MM.1S (cell line): ENCODE measurements at regions not wholly inside any gene's neighbourhood (a gene's known extent, or its start where the extent isn't known, plus 50 kb on each side); places are given as distances from the start of the nearest gene placed in this dataset.

Source experiments
- DNase-seq: peaks from one replicate; pipeline ENCODE4 v3.0.0-alpha.2; 2015
- H2AFZ ChIP-seq: fragments of 300-600 bp; sonication (generic); 2 replicates; pipeline ENCODE4 v1.6.0; 2016; ENCODE audit warnings: antibody characterized with exemption, low read length
- H3F3A ChIP-seq: fragments of 300-600 bp; sonication (generic); 2 replicates; pipeline ENCODE4 v1.6.1; 2016; ENCODE audit warnings: mild to moderate bottlenecking, antibody characterized with exemption, low read length, moderate library complexity, mixed read lengths; ENCODE audit not compliant: insufficient read depth
- H3K27ac ChIP-seq: fragments of 300-600 bp; sonication (generic); 2 replicates; pipeline ENCODE4 v1.5.1; 2016; ENCODE audit warnings: mild to moderate bottlenecking, low read length
- H3K27me3 ChIP-seq: fragments of 300-600 bp; sonication (generic); replicated peaks from 2 replicates; pipeline ENCODE4 v1.6.0; 2016; ENCODE audit warnings: low read length; ENCODE audit not compliant: insufficient read depth
- H3K36me3 ChIP-seq: fragments of 300-600 bp; sonication (generic); replicated peaks from 2 replicates; pipeline ENCODE4 v1.6.1; 2016; ENCODE audit warnings: mild to moderate bottlenecking, low read length, mixed read lengths; ENCODE audit not compliant: insufficient read depth
- H3K4me1 ChIP-seq: fragments of 300-600 bp; sonication (generic); 2 replicates; pipeline ENCODE4 v1.6.1; 2016; ENCODE audit warnings: low read length, mixed read lengths
- H3K4me2 ChIP-seq: fragments of 300-600 bp; sonication (generic); 2 replicates; pipeline ENCODE4 v1.6.0; 2016; ENCODE audit warnings: low read depth, low read length
- H3K4me3 ChIP-seq: fragments of 300-600 bp; sonication (generic); 2 replicates; pipeline ENCODE4 v1.5.1; 2016; ENCODE audit warnings: low read length, mixed read lengths
- H3K79me2 ChIP-seq: fragments of 300-600 bp; sonication (generic); 2 replicates; pipeline ENCODE4 v1.6.1; 2016; ENCODE audit warnings: mixed run types, low read length, mixed read lengths
- H3K9ac ChIP-seq: fragments of 300-600 bp; sonication (generic); 2 replicates; pipeline ENCODE4 v1.6.1; 2016; ENCODE audit warnings: low read length, mixed read lengths
- H3K9me2 ChIP-seq: fragments of 300-600 bp; sonication (generic); replicated peaks from 2 replicates; pipeline ENCODE4 v1.6.1; 2016; ENCODE audit warnings: mild to moderate bottlenecking, low read length, mixed read lengths; ENCODE audit not compliant: insufficient read depth
- H3K9me3 ChIP-seq: fragments of 300-600 bp; sonication (generic); replicated peaks from 2 replicates; pipeline ENCODE4 v1.6.1; 2016; ENCODE audit warnings: mild to moderate bottlenecking, low read length, mixed read lengths; ENCODE audit not compliant: insufficient read depth
- H4K20me1 ChIP-seq: fragments of 300-600 bp; sonication (generic); 2 replicates; pipeline ENCODE4 v1.6.1; 2016; ENCODE audit warnings: mild to moderate bottlenecking, low read length, moderate library complexity, mixed read lengths; ENCODE audit not compliant: insufficient read depth
- CTCF ChIP-seq: fragments of 300-600 bp; sonication (generic); IDR thresholded peaks from 2 replicates; pipeline ENCODE4 v1.5.1; 2016; ENCODE audit warnings: antibody characterized with exemption, low read length, mixed read lengths
- EZH2 ChIP-seq: fragments of 300-600 bp; sonication (generic); optimal IDR thresholded peaks from 2 replicates; pipeline ENCODE3; 2017; ENCODE audit warnings: low read depth, mild to moderate bottlenecking, antibody characterized with exemption, low read length, mixed read lengths
- EZH2phosphoT487 ChIP-seq: fragments of 300-600 bp; sonication (generic); IDR thresholded peaks from 2 replicates; pipeline ENCODE4 v1.6.1; 2018; ENCODE audit warnings: antibody characterized with exemption, low read length

- Histone ChIP-seq H3K79me2 (no peaks in the 10 kb centered on the region), H3K9me3 (no peaks in the 10 kb centered on the region), H3K4me3 (no peak overlapping the region), H3K9ac (no peak overlapping the region), H3K36me3 (no peaks in the 10 kb centered on the region), H3K4me1 (no peaks in the 10 kb centered on the region), H3K9me2 (no peaks in the 10 kb centered on the region), H3K27me3 (no peaks in the 10 kb centered on the region), H3K4me2 (no peak overlapping the region), H4K20me1 (no peaks in the 10 kb centered on the region), H2AFZ (no peak overlapping the region), H3K27ac (no peak overlapping the region), H3F3A (no peaks in the 10 kb centered on the region)
- DNase-seq: no peak
- no peak for TF ChIP-seq CTCF
- TF ChIP-seq EZH2: no peak
- no peak for TF ChIP-seq EZH2phosphoT487
Observed at GRCh38 chr7:50210706-50211115, 93.8 kb upstream of the IKZF1 start.

- no peak for DNase-seq
Observed at GRCh38 chr7:50209461-50210135, 94.9 kb upstream of the IKZF1 start.

GRCh38 chr7:50208378-50208982 lies 96.0 kb upstream of the IKZF1 start:
- Histone ChIP-seq H4K20me1 (no peaks in the 10 kb centered on the region), H3K9me3 (no peaks in the 10 kb centered on the region), H3K4me1 (no peaks in the 10 kb centered on the region), H3K27me3 (no peaks in the 10 kb centered on the region), H3K9me2 (no peaks in the 10 kb centered on the region), H3K79me2 (no peaks in the 10 kb centered on the region), H2AFZ (no peak overlapping the region), H3K9ac (no peak overlapping the region), H3F3A (no peaks in the 10 kb centered on the region), H3K4me2 (no peak overlapping the region), H3K4me3 (no peak overlapping the region), H3K27ac (no peak overlapping the region), H3K36me3 (no peaks in the 10 kb centered on the region)
- no peak for TF ChIP-seq CTCF
- no peak for TF ChIP-seq EZH2phosphoT487
- TF ChIP-seq EZH2: no peak
- DNase-seq: no peak

More at GRCh38 chr7:50209461-50210135, 94.9 kb upstream of the IKZF1 start:
- Histone ChIP-seq H3K9me2 (no peaks in the 10 kb centered on the region), H3F3A (no peaks in the 10 kb centered on the region), H3K27me3 (no peaks in the 10 kb centered on the region), H3K9me3 (no peaks in the 10 kb centered on the region), H4K20me1 (no peaks in the 10 kb centered on the region), H3K4me1 (no peaks in the 10 kb centered on the region), H3K4me2 (no peak overlapping the region), H3K9ac (no peak overlapping the region), H3K27ac (no peak overlapping the region), H2AFZ (no peak overlapping the region), H3K36me3 (no peaks in the 10 kb centered on the region), H3K4me3 (no peak overlapping the region), H3K79me2 (no peaks in the 10 kb centered on the region)
- TF ChIP-seq EZH2 (no peak), EZH2phosphoT487 (no peak), CTCF (no peak)
